C4-2B (cell line): ENCODE measurements at regions not wholly inside any gene's neighbourhood (a gene's known extent, or its start where the extent isn't known, plus 50 kb on each side); places are given as distances from the start of the nearest gene placed in this dataset.

Experiments used
- ZFX ChIP-seq: fragments of 450-650 bp; IDR thresholded peaks from 2 replicates; pipeline ENCODE4 v1.6.1; 2017
- TF ChIP-seq, protein P1 (sequence below): fragments of 450-650 bp; conservative IDR thresholded peaks from 2 replicates; pipeline ENCODE4 v1.5.1; 2017; ENCODE audit warnings: mild to moderate bottlenecking

GRCh38 chr4:103482471-103482870 lies 237.3 kb downstream of the TACR3 start:
- TF ChIP-seq, protein P1, sequence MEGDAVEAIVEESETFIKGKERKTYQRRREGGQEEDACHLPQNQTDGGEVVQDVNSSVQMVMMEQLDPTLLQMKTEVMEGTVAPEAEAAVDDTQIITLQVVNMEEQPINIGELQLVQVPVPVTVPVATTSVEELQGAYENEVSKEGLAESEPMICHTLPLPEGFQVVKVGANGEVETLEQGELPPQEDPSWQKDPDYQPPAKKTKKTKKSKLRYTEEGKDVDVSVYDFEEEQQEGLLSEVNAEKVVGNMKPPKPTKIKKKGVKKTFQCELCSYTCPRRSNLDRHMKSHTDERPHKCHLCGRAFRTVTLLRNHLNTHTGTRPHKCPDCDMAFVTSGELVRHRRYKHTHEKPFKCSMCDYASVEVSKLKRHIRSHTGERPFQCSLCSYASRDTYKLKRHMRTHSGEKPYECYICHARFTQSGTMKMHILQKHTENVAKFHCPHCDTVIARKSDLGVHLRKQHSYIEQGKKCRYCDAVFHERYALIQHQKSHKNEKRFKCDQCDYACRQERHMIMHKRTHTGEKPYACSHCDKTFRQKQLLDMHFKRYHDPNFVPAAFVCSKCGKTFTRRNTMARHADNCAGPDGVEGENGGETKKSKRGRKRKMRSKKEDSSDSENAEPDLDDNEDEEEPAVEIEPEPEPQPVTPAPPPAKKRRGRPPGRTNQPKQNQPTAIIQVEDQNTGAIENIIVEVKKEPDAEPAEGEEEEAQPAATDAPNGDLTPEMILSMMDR: no peak
- TF ChIP-seq ZFX: no peak
